HEK293 (cell line): ENCODE measurements at regions not wholly inside any gene's neighbourhood (a gene's known extent, or its start where the extent isn't known, plus 50 kb on each side); places are given as distances from the start of the nearest gene placed in this dataset.
"Not testable (repeated sequence)": the region's sequence is repeated elsewhere in the genome, so short reads cannot be mapped to it uniquely, and the experiment has no call there.

Source experiments
- CTCF ChIA-PET: fragments of 350-600 bp; formaldehyde crosslinking; extraction: SDS; loops from one replicate; lab custom pipeline; 2021; ENCODE audit warnings: antibody characterized with exemption; lab: Yijun Ruan, JAX
- POLR2A ChIA-PET: fragments of 300-600 bp; formaldehyde crosslinking; extraction: SDS; loops from one replicate; lab custom pipeline; 2020; ENCODE audit warnings: antibody characterized with exemption, inconsistent platforms; lab: Yijun Ruan, JAX
- H3K27ac ChIP-seq: fragments of 200-500 bp; sonication (Bioruptor generic); 2 replicates; pipeline ENCODE4 v1.5.1; 2014; ENCODE audit warnings: low read depth, low read length, control low read depth, inconsistent platforms; ENCODE audit errors: extremely low read depth
- H3K36me3 ChIP-seq, 2 experiments: fragments of 200-500 bp in 1 of 2; sonication (Bioruptor generic) in 1 of 2; 1 replicate in 1 of 2; 2 replicates in 1 of 2; pipeline ENCODE4 v1.5.1; 2014 to 2017; ENCODE audit warnings: inconsistent platforms in 2 of 2, low read length in 2 of 2; ENCODE audit not compliant: control insufficient read depth in 2 of 2, insufficient read depth in 1 of 2
- H3K4me1 ChIP-seq: fragments of 200-500 bp; sonication (Bioruptor generic); 2 replicates; pipeline ENCODE4 v1.5.1; 2014; ENCODE audit warnings: mild to moderate bottlenecking, low read length, inconsistent platforms; ENCODE audit not compliant: control insufficient read depth, insufficient read depth
- H3K4me3 ChIP-seq: 2 replicates; pipeline ENCODE4 v1.5.1; 2011; ENCODE audit warnings: low read depth, mild to moderate bottlenecking, control low read depth, low read length, moderate library complexity
- H3K9me3 ChIP-seq: fragments of 200-500 bp; sonication (Bioruptor generic); 2 replicates; pipeline ENCODE4 v1.5.1; 2014; ENCODE audit warnings: low read depth, low read length, inconsistent platforms; ENCODE audit not compliant: control insufficient read depth, insufficient read depth
- GLIS1 ChIP-seq: fragments of 450-650 bp; formaldehyde crosslinking; IDR thresholded peaks from 2 replicates; pipeline ENCODE4 v1.5.1; 2016; ENCODE audit warnings: missing biosample characterization, missing genetic modification characterization
- KLF16 ChIP-seq: fragments of 450-650 bp; formaldehyde crosslinking; IDR thresholded peaks from 2 replicates; pipeline ENCODE4 v1.5.1; 2017; ENCODE audit warnings: missing biosample characterization, missing genetic modification characterization
- ZEB2 ChIP-seq: fragments of 450-650 bp; formaldehyde crosslinking; IDR thresholded peaks from 2 replicates; pipeline ENCODE4 v1.5.1; 2016; ENCODE audit warnings: missing biosample characterization, missing genetic modification characterization
- ZFHX2 ChIP-seq: fragments of 450-650 bp; formaldehyde crosslinking; conservative IDR thresholded peaks from 2 replicates; pipeline ENCODE4 v1.5.1; 2016; ENCODE audit warnings: missing biosample characterization, missing genetic modification characterization
- ZFP41 ChIP-seq: fragments of 450-650 bp; formaldehyde crosslinking; IDR thresholded peaks from 2 replicates; pipeline ENCODE4 v1.5.1; 2016; ENCODE audit warnings: missing biosample characterization, missing genetic modification characterization, borderline replicate concordance
- ZNF155 ChIP-seq: fragments of 450-650 bp; formaldehyde crosslinking; IDR thresholded peaks from 2 replicates; pipeline ENCODE4 v1.5.1; 2016; ENCODE audit warnings: missing biosample characterization, missing genetic modification characterization
- ZNF211 ChIP-seq: fragments of 450-650 bp; formaldehyde crosslinking; IDR thresholded peaks from 2 replicates; pipeline ENCODE4 v1.5.1; 2016; ENCODE audit warnings: low read depth, missing biosample characterization, missing genetic modification characterization
- ZNF391 ChIP-seq: fragments of 450-650 bp; formaldehyde crosslinking; IDR thresholded peaks from 2 replicates; pipeline ENCODE4 v1.5.1; 2016; ENCODE audit warnings: low read depth, missing biosample characterization, missing genetic modification characterization, borderline replicate concordance
- ZNF473 ChIP-seq: fragments of 450-650 bp; formaldehyde crosslinking; IDR thresholded peaks from 2 replicates; pipeline ENCODE4 v1.5.1; 2017; ENCODE audit warnings: missing biosample characterization, missing genetic modification characterization
- ZNF549 ChIP-seq: fragments of 450-650 bp; IDR thresholded peaks from 2 replicates; pipeline ENCODE4 v1.5.1; 2018; ENCODE audit warnings: missing biosample characterization, missing genetic modification characterization, mild to moderate bottlenecking, inconsistent platforms, moderate library complexity
- ZNF571 ChIP-seq: fragments of 450-650 bp; formaldehyde crosslinking; IDR thresholded peaks from 2 replicates; pipeline ENCODE4 v1.5.0; 2017; ENCODE audit warnings: missing biosample characterization, missing genetic modification characterization
- ZNF707 ChIP-seq: fragments of 450-650 bp; formaldehyde crosslinking; IDR thresholded peaks from 2 replicates; pipeline ENCODE4 v1.5.1; 2016; ENCODE audit warnings: missing biosample characterization, missing genetic modification characterization
- ZNF747 ChIP-seq: fragments of 450-650 bp; formaldehyde crosslinking; IDR thresholded peaks from 2 replicates; pipeline ENCODE4 v1.5.1; 2016; ENCODE audit warnings: missing biosample characterization, missing genetic modification characterization
- ZNF776 ChIP-seq: fragments of 450-650 bp; formaldehyde crosslinking; IDR thresholded peaks from 2 replicates; pipeline ENCODE4 v1.5.0; 2017; ENCODE audit warnings: missing biosample characterization, missing genetic modification characterization, borderline replicate concordance
- ZNF791 ChIP-seq: fragments of 450-650 bp; formaldehyde crosslinking; IDR thresholded peaks from 2 replicates; pipeline ENCODE4 v1.5.1; 2016; ENCODE audit warnings: missing biosample characterization, missing genetic modification characterization
- TF ChIP-seq, protein P1 (sequence below): fragments of 450-650 bp; formaldehyde crosslinking; IDR thresholded peaks from 2 replicates; pipeline ENCODE4 v1.5.1; 2016; ENCODE audit warnings: missing biosample characterization, missing genetic modification characterization
- TF ChIP-seq, protein P2 (sequence below): fragments of 450-650 bp; formaldehyde crosslinking; IDR thresholded peaks from 2 replicates; pipeline ENCODE4 v1.5.1; 2016; ENCODE audit warnings: missing biosample characterization, missing genetic modification characterization
- TF ChIP-seq, protein P3 (sequence below): fragments of 450-650 bp; formaldehyde crosslinking; IDR thresholded peaks from 2 replicates; pipeline ENCODE4; 2016; ENCODE audit warnings: missing biosample characterization, missing genetic modification characterization
- TF ChIP-seq, protein P4 (sequence below): fragments of 450-650 bp; formaldehyde crosslinking; conservative IDR thresholded peaks from 2 replicates; pipeline ENCODE4 v1.5.1; 2016; ENCODE audit warnings: low read depth, missing biosample characterization, missing genetic modification characterization

DNA sequence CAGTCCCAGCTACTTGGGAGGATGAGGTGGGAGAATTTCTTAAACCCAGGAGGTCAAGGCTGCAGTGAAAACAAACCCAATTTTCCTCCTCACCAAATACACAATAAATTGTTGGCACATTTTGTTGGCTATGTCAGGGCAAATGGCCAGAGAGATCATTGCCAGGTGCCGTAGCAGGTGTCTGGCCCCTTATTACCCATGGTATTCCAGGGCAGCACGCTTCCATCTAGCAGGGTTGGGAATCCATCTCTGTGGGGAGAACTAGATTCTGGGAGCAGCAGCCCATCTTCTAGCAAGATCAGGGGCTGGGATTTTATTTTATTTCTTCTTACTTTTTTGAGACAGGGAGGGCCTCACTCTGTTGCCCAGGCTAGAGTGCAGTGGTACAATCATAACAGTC, 266.1 kb upstream of the TBL1XR1 start:
- H3K4me3 ChIP-seq, H3K4me1 ChIP-seq, POLR2A ChIA-PET: not testable (repeated sequence)

DNA sequence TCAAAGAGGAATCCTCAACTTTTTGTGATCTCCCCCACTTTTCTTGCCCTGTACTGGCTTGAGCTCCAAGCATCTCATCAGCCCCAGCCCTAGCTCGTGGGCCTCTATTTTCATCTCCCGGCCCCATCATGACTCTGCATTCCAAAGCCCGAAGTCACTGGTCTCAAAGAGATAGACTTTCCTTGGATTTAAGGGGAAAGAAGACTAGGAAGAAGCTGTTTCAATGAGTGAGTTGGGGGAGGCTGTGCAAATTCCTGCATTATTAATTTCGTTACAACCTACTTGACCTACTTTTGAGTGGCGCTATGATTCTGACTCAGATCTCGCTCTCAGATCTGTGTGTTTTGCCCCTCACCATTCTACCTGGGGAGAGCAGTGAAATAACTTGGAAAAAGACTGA, 266.6 kb upstream of the TBL1XR1 start:
- H3K27ac ChIP-seq = no peak overlapping the region
- H3K9me3 ChIP-seq = no peaks in the 10 kb centered on the region
- no peak overlapping the region for H3K4me3 ChIP-seq
- TF ChIP-seq ZNF211 (tag by site-specific recombination) (no peak), ZEB2 (no peak), ZNF473 (no peak), ZNF549 (tag by site-specific recombination) (no peak), KLF16 (tag by site-specific recombination) (no peak)
- TF ChIP-seq, protein P1, sequence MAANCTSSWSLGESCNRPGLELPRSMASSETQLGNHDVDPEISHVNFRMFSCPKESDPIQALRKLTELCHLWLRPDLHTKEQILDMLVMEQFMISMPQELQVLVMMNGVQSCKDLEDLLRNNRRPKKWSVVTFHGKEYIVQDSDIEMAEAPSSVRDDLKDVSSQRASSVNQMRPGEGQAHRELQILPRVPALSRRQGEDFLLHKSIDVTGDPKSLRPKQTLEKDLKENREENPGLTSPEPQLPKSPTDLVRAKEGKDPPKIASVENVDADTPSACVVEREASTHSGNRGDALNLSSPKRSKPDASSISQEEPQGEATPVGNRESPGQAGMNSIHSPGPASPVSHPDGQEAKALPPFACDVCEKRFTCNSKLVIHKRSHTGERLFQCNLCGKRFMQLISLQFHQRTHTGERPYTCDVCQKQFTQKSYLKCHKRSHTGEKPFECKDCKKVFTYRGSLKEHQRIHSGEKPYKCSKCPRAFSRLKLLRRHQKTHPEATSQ (tag by site-specific recombination) = no peak
- ChIA-PET POLR2A (no interaction called here), CTCF (no interaction called here)
- H3K36me3 ChIP-seq = no peaks in the 10 kb centered on the region
- 0 out of 2 replicates have a peak, but pooled peaks cover 3% of the 10 kb centered on the region for H3K4me1 ChIP-seq

More for the DNA sequence above, 266.1 kb upstream of the TBL1XR1 start:
- CTCF ChIA-PET, H3K27ac ChIP-seq, H3K9me3 ChIP-seq, H3K36me3 ChIP-seq: not testable (repeated sequence)

DNA sequence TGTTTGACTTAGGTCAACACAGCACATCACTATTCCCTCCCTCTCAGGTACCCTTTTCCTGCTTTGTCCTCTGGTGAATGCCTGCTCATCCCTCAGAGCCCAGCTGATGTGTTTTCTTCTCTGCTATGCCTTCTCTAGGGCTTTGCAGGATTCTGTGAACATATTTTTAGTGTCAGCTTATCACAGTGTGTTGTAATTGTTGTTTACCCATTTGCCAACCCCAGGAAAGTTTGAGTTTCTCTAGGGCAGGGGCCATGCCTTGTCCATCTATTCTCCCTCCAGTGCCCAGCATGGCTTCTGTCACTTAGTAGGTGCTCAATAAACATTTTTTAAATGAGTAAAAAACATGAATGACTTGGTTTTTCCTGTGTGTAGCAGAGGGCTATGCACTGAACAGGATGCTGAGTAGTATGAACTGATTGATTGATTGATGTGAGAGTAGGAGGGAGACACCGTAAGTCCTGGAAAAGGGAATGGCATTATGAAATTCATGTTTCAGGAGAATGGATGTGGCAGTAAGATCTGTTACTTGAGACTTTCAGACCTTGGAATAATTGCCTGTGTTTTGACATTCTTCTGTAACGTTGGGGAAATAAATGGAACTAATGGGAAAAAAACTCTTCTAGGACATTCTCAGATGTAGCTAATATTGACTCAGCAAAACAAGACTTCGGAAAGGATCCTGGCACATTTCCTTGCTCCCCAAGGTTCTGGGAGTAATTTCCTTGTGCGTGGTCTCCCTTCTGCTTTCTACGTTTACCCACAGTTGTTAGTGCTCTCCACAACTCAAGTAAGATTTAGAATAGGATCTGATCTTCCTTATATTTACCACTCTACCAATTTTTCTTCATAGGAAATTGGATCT, 267.3 kb upstream of the TBL1XR1 start:
- ChIA-PET POLR2A (no interaction called here), CTCF (interaction anchor here (0.6 kb wide), 1 partner anchor 387 kb away, joined by 3 read pairs; no protein-coding TSS in a partner anchor)
- Histone ChIP-seq H3K4me1 (0 out of 2 replicates have a peak, but pooled peaks cover 3% of the 10 kb centered on the region), H3K36me3 (no peaks in the 10 kb centered on the region), H3K27ac (no peak overlapping the region), H3K4me3 (no peak overlapping the region), H3K9me3 (no peaks in the 10 kb centered on the region)
- no peak for TF ChIP-seq ZNF747 (tag by site-specific recombination)
- no peak for TF ChIP-seq ZNF391 (tag by site-specific recombination)
- TF ChIP-seq ZEB2 = no peak
- no peak for TF ChIP-seq ZNF791 (tag by site-specific recombination)
- TF ChIP-seq GLIS1 (tag by site-specific recombination) = no peak
- TF ChIP-seq ZNF571 (tag by site-specific recombination) = no peak
- TF ChIP-seq ZNF549 (tag by site-specific recombination) = no peak
- TF ChIP-seq ZNF776 (tag by site-specific recombination) = no peak
- TF ChIP-seq, protein P2, sequence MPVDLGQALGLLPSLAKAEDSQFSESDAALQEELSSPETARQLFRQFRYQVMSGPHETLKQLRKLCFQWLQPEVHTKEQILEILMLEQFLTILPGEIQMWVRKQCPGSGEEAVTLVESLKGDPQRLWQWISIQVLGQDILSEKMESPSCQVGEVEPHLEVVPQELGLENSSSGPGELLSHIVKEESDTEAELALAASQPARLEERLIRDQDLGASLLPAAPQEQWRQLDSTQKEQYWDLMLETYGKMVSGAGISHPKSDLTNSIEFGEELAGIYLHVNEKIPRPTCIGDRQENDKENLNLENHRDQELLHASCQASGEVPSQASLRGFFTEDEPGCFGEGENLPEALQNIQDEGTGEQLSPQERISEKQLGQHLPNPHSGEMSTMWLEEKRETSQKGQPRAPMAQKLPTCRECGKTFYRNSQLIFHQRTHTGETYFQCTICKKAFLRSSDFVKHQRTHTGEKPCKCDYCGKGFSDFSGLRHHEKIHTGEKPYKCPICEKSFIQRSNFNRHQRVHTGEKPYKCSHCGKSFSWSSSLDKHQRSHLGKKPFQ (tag by site-specific recombination) = no peak
- no peak for TF ChIP-seq ZNF155 (tag by site-specific recombination)
- TF ChIP-seq ZFP41 (tag by site-specific recombination) = no peak
- TF ChIP-seq ZNF707 (tag by site-specific recombination) = no peak
- TF ChIP-seq, protein P3, sequence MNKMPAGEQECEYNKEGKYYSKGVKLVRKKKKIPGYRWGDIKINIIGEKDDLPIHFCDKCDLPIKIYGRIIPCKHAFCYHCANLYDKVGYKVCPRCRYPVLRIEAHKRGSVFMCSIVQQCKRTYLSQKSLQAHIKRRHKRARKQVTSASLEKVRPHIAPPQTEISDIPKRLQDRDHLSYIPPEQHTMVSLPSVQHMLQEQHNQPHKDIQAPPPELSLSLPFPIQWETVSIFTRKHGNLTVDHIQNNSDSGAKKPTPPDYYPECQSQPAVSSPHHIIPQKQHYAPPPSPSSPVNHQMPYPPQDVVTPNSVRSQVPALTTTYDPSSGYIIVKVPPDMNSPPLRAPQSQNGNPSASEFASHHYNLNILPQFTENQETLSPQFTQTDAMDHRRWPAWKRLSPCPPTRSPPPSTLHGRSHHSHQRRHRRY (tag by site-specific recombination) = no peak
- TF ChIP-seq, protein P4, sequence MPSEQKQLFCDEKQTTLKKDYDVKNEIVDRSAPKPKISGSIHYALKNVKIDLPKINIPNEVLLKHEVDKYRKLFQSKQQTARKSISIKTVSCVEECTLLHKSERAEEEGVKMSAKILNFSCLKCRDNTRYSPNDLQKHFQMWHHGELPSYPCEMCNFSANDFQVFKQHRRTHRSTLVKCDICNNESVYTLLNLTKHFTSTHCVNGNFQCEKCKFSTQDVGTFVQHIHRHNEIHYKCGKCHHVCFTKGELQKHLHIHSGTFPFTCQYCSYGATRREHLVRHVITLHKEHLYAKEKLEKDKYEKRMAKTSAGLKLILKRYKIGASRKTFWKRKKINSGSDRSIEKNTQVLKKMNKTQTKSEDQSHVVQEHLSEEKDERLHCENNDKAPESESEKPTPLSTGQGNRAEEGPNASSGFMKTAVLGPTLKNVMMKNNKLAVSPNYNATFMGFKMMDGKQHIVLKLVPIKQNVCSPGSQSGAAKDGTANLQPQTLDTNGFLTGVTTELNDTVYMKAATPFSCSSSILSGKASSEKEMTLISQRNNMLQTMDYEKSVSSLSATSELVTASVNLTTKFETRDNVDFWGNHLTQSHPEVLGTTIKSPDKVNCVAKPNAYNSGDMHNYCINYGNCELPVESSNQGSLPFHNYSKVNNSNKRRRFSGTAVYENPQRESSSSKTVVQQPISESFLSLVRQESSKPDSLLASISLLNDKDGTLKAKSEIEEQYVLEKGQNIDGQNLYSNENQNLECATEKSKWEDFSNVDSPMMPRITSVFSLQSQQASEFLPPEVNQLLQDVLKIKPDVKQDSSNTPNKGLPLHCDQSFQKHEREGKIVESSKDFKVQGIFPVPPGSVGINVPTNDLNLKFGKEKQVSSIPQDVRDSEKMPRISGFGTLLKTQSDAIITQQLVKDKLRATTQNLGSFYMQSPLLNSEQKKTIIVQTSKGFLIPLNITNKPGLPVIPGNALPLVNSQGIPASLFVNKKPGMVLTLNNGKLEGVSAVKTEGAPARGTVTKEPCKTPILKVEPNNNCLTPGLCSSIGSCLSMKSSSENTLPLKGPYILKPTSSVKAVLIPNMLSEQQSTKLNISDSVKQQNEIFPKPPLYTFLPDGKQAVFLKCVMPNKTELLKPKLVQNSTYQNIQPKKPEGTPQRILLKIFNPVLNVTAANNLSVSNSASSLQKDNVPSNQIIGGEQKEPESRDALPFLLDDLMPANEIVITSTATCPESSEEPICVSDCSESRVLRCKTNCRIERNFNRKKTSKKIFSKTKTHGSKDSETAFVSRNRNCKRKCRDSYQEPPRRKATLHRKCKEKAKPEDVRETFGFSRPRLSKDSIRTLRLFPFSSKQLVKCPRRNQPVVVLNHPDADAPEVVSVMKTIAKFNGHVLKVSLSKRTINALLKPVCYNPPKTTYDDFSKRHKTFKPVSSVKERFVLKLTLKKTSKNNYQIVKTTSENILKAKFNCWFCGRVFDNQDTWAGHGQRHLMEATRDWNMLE (tag by site-specific recombination) = no peak
- TF ChIP-seq ZFHX2 (tag by site-specific recombination) = no peak
